ENCODE measurements at regions not wholly inside any gene's neighbourhood (a gene's known extent, or its start where the extent isn't known, plus 50 kb on each side); places are given as distances from the start of the nearest gene placed in this dataset.

DNA sequence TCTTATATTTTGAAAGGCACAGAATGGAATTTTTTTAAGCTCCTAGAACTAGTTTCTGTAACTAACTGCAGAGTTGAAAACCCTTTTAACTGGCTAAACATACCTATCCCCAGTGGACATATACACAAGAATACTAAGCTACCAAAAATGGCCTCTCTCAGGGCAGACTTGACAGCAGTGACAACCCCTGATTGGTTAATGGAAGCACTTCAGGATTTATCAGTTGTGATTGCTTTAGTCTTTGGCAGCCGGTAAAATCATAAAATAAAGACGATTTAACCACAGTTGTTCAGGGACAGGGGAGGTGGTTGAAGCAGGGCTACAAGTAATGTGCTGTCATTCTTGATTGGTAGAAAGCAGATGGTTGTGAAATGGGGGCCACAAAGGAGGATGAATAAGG is 452.0 kb upstream of the SOX9 start:
- intact Hi-C loops (cut with DNase I) = no loop called here
- H3K9me3 ChIP-seq (ENCODE audit: control insufficient read depth in 2 of 3, insufficient read depth in 1 of 3, low read length in 3 of 3) = peaks cover 0 to 4% (median 0%) of the 10 kb centered on the region in 3 donors
- TF ChIP-seq, protein P1, sequence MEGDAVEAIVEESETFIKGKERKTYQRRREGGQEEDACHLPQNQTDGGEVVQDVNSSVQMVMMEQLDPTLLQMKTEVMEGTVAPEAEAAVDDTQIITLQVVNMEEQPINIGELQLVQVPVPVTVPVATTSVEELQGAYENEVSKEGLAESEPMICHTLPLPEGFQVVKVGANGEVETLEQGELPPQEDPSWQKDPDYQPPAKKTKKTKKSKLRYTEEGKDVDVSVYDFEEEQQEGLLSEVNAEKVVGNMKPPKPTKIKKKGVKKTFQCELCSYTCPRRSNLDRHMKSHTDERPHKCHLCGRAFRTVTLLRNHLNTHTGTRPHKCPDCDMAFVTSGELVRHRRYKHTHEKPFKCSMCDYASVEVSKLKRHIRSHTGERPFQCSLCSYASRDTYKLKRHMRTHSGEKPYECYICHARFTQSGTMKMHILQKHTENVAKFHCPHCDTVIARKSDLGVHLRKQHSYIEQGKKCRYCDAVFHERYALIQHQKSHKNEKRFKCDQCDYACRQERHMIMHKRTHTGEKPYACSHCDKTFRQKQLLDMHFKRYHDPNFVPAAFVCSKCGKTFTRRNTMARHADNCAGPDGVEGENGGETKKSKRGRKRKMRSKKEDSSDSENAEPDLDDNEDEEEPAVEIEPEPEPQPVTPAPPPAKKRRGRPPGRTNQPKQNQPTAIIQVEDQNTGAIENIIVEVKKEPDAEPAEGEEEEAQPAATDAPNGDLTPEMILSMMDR (IDR thresholded peaks at IDR 0.05; ENCODE audit: borderline replicate concordance, extremely low read depth, insufficient read depth) = no peak
- FAIRE-seq = no peak
- no peaks in the 10 kb centered on the region for H3K27me3 ChIP-seq (ENCODE audit: control insufficient read depth, insufficient read depth, low read length)
- no peak for DNase-seq
- no peaks in the 10 kb centered on the region for H3K4me1 ChIP-seq (ENCODE audit: control insufficient read depth in 2 of 3, insufficient read depth in 2 of 3, low read depth in 1 of 3, low read length in 3 of 3)
- no peaks in the 10 kb centered on the region for H3K36me3 ChIP-seq (ENCODE audit: control insufficient read depth in 2 of 3, insufficient read depth in 3 of 3, low read length in 3 of 3)
- H3K4me3 ChIP-seq (ENCODE audit: low read length in 3 of 3) = no peak overlapping the region
- no peak overlapping the region for H3K27ac ChIP-seq (ENCODE audit: low read depth in 2 of 2, low read length in 2 of 2)
- no peak overlapping the region for H3K9ac ChIP-seq (ENCODE audit: low read length in 3 of 3)

DNA sequence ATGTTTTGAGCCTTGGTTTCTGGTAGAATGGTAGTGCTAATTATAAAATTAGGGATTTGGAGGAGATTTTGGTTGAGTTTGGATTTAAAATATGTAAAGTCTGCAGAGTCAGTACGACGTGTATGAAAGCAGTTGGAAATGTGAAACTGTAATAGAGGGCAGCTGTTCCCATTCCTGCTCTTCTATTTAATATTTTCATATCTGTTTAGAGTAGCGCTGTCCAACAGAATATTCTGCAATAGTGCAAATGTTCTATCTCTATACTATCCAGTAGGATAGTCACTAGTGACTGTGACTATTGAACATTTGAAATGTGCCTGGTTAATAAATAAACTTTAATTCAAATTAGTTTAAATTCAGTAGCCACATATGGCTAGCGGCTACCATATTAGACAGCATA is 443.4 kb upstream of the SOX9 start:
- Histone ChIP-seq H3K4me1 (ENCODE audit: control insufficient read depth in 2 of 3, insufficient read depth in 2 of 3, low read depth in 1 of 3, low read length in 3 of 3) (peaks cover 0 to 8% (median 0%) of the 10 kb centered on the region in 3 donors), H3K27me3 (ENCODE audit: control insufficient read depth, insufficient read depth, low read length) (no peaks in the 10 kb centered on the region), H3K9ac (ENCODE audit: low read length in 3 of 3) (no peak overlapping the region), H3K4me3 (ENCODE audit: low read length in 3 of 3) (no peak overlapping the region), H3K36me3 (ENCODE audit: control insufficient read depth in 2 of 3, insufficient read depth in 3 of 3, low read length in 3 of 3) (no peaks in the 10 kb centered on the region), H3K27ac (ENCODE audit: low read depth in 2 of 2, low read length in 2 of 2) (no peak overlapping the region), H3K9me3 (ENCODE audit: control insufficient read depth in 2 of 3, insufficient read depth in 1 of 3, low read length in 3 of 3) (no peaks in the 10 kb centered on the region)
- intact Hi-C loops (cut with DNase I) = no loop called here
- TF ChIP-seq, protein P1 (IDR thresholded peaks at IDR 0.05; ENCODE audit: borderline replicate concordance, extremely low read depth, insufficient read depth) = no peak
- DNase-seq (peak in 1 of 5 donors; percentile 4), FAIRE-seq (no peak)

DNA sequence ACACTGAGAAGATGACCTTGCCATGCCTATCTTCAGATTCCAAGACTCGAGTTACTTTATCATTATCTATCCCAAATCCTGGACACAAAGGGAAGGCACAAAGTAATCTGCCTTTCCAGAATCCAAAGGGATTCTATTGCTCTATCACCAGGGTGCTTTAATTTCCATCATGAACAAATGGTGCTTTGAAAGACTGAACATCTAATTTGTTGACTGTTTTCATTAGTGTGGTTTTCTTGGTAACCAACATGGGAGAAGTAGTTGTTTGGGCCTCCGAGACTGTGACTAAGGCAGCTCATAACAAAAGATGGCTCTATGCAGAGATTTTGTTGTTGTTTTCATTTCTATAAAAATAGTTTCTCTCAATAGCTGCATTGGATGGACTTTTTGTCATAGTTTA is 441.0 kb upstream of the SOX9 start:
- intact Hi-C loops (cut with DNase I) = no loop called here
- Histone ChIP-seq H3K4me1 (ENCODE audit: control insufficient read depth in 2 of 3, insufficient read depth in 2 of 3, low read depth in 1 of 3, low read length in 3 of 3) (peaks cover 0 to 8% (median 0%) of the 10 kb centered on the region in 3 donors), H3K27me3 (ENCODE audit: control insufficient read depth, insufficient read depth, low read length) (no peaks in the 10 kb centered on the region), H3K9me3 (ENCODE audit: control insufficient read depth in 2 of 3, insufficient read depth in 1 of 3, low read length in 3 of 3) (no peaks in the 10 kb centered on the region), H3K36me3 (ENCODE audit: control insufficient read depth in 2 of 3, insufficient read depth in 3 of 3, low read length in 3 of 3) (no peaks in the 10 kb centered on the region), H3K27ac (ENCODE audit: low read depth in 2 of 2, low read length in 2 of 2) (no peak overlapping the region), H3K4me3 (ENCODE audit: low read length in 3 of 3) (no peak overlapping the region), H3K9ac (ENCODE audit: low read length in 3 of 3) (no peak overlapping the region)
- no peak for DNase-seq
- TF ChIP-seq, protein P1 (IDR thresholded peaks at IDR 0.05; ENCODE audit: borderline replicate concordance, extremely low read depth, insufficient read depth) = no peak
- no peak for FAIRE-seq

Data from kidney (tissue), 13 donors.